ENCODE measurements at regions not wholly inside any gene's neighbourhood (a gene's known extent, or its start where the extent isn't known, plus 50 kb on each side); places are given as distances from the start of the nearest gene placed in this dataset.
A peak's percentile ranks its signal among the peaks of the same experiment; 100 is the strongest.

GRCh38 chr1:23639460-23640095, 52.0 kb upstream of the RPL11 start:
- DNase-seq: no peak

- DNase-seq: no peak
Measured at GRCh38 chr1:23638786-23639241, 52.8 kb upstream of the RPL11 start.

GRCh38 chr1:23638188-23638619, 53.4 kb upstream of the RPL11 start:
- DNase-seq: no peak

DNA sequence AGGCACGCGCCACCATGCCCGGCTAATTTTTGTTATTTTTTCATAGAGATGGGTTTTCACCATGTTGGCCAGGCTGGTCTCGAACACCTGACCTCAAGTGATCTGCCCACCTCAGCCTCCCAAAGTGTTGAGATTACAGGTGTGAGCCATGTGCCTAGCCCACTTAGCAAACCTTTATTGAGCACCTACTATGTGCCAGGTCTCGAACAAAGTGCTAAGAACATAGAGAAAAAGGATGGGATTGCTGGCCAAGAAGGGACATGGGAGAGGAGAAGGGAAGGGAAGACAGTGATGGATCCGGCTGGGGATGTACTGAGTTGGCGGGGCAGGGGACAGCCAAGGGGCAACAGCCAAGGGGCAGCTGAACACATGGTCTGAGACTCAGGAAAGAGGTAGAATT, 55.6 kb upstream of the RPL11 start:
- DNase-seq: no peak

DNA sequence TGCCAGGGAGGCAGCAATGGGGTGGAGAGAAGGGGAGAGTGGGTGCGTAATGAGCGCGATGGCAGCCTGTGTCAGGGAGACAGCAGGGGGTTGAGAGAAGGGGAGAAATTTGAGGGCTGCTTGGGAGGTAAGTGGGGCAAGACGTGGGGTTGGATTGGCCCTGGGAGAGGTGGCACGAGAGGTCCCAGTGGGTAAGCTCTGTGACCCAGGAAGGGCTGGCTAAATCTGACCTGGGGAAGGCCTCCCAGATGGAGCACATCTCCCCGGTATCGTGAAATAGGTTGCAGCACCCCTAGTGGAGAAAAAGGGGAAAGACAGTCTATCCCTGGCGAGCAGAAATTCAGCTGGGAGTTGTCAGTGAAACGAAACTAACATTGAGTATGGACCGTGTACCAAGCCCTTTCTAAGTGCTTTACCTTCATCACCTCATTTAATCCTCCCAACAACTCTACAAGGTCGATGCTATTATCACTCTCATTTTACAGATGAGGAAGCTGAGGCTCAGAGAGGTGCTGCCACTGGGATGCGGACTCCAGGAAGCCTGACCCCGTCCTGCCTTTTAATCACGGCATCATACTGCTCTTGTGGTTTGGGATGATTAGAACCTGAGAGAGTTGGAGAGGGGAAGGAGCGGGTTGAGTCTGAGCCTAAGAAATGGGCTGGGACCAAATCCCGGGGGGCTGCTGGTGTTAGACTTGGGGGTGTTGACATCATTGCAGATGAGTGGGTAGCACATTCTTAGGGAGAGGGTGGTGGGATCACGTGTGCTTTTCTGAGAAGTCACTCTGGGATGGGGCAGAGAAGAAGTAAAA, 56.6 kb upstream of the RPL11 start:
- DNase-seq: peak; percentile 41

- no peak for DNase-seq
Measured at GRCh38 chr1:23634518-23634839, 57.1 kb upstream of the RPL11 start.

DNA sequence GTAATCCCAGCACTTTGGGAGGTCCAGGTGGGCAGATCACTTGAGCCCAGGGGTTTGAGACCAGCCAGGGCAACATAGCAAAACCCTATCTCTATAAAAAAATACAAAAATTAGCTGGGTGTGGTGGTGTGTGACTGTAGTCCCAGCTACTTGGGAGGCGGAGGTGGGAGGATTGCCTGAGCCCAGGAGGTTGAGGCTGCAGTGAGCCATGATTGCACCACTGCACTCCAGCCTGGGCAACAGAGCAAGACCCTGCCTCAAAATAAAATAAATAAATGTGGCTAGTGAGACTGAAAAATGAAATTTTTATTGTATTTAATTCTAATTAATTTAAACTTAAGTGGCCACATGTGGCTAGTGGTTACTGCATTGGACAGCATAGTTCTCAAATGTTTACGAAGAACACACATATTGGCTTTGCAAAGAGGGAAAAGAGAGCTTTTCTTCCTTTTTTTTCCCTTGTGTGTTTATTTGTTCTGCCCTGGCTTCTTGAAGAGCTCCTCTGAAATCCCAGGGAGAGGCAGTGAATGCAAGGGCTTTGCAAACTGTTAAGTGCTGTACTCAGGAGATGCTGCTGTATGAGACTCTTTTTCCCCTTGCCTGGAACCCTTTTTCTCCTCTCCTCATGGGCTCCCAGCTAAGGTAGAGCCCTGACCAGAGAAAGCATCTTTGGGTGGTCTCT, 59.0 kb upstream of the RPL11 start:
- no peak for DNase-seq

GRCh38 chr1:23629708-23630290, 61.8 kb upstream of the RPL11 start:
- DNase-seq: no peak

DNA sequence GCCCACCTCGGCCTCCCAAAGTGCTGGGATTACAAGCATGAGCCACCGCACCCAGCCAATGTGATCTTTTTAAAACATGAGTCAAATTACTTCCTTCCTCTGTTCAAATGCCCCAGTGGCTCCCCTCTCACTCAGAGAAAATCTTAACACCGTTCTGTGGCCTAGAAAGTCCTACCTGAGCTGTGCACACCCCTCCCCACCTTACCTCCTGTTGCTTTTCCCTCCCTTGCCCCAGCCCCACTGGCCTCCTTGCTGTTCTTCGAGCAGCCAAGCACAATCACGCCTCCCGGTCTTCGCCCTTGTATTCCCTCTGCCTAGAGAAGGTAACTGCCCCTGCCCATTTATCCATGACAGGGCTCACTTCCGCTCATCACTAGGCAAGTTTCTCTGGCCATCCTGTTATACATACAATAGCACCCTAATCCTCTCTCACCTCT, 62.6 kb upstream of the RPL11 start:
- no peak for DNase-seq

GRCh38 chr1:23627069-23627735, 64.4 kb upstream of the RPL11 start:
- DNase-seq: no peak

DNA sequence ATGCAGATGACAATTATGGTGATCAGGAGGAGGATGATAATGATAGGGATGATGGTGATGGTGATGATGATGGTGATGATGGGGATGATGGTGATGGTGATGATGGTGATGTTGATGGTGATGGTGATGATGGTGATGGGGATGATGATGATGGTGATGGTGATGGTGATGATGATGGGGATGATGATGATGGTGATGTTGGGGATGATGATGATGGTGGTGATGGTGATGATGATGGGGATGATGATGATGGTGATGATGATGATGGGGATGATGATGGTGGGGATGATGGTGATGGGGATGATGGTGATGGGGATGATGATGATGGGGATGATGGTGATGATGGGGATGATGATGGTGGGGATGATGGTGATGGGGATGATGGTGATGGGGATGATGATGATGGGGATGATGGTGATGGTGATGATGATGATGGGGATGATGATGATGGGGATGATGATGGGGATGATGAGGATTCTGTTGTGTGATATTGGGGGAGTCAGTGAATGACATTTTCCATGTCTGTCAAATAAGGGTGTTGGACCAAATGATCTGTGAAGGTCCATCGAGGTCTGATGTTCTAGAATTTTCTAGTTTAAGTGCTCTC, 65.6 kb upstream of the RPL11 start:
- no peak for DNase-seq

- DNase-seq: no peak
Measured at GRCh38 chr1:23625459-23625858, 66.1 kb upstream of the RPL11 start.

DNA sequence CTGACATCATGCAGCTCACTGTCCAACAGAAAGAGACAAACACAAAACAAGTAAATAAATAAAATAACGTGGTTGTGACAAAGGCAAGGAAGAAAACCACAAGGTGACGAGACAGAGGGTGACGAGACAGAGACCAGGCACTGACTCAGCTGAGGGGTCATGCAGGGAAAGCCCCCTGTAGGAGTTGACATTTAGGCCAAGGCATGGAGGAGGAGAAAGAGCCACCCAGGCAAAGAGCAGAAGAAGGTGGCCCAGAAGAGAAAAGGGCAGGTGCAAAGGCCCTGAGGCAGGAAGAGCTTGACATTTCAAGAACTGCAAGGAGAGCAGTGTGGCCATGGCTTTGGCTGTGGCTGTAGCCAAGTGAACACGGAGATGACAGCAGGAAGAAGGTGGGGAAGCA, 65.1 kb upstream of the ID3 start:
- no peak for DNase-seq

DNA sequence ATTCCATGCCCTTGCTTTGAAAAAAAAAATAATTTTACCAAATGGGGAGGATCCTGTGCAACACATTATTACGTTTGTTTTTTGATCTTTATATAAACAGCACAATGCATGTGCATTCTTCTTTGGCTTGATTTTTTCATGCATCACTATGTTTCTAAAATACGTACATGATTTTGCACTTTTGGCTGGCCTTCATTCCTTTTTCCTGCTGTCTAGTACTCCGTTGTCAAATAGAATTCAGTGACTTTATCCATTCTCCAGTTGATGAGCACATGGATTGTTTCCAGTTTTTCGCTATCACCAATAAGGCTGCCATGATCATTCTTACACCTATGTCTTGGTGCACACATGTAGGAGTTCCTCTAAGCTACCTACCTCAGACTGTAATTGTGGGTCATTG, 63.0 kb upstream of the ID3 start:
- no peak for DNase-seq

GRCh38 chr1:23620605-23621004, 61.3 kb upstream of the ID3 start:
- DNase-seq: no peak

DNA sequence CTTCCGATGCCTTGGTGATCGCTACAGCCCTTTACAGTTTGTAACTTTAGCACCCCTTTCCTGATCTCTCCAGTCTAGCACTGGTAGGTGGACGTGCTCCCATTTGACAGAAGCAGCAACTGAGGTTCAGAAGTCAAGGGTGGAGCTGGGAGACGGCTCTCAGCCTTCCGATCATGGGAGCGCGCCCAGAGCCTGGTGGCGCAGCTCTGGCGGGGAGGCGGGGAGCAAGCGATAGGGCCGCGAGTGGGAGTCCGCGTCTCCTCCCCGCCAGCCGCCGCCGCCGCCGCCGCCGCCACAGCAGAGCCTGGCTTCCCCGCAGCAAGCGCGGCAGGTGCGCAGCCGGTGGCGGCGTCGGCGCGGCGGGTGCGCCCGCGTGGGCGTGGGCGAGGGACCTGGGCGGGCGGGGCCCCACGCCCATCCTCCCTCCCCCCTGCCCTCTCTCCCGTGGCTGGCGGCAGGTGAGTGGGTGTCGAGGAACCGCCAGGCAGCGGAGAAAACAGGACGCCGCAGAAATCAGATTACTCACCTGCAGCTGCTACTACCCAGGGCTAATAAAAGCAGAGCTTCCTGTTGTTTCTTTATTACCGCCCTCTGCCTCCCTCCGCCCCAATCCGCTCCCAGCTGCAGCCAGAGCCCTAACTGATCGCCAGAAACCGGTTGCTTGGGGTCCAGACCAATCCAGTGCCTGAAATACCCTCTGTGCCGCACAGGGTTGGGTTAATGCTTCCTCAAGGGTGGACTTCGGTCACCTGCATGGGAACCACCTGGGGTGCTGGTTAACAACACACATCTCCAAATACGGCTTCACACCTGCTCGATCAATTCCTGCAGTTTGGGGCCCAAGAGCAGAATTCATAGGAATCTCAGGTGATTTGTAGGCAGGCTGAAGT, 60.2 kb upstream of the ID3 start:
- DNase-seq: peak; percentile 55

- DNase-seq: no peak
Measured at GRCh38 chr1:23618586-23619083, 59.3 kb upstream of the ID3 start.

GRCh38 chr1:23617084-23617521, 57.8 kb upstream of the ID3 start:
- DNase-seq: no peak

GRCh38 chr1:23616292-23616824, 57.1 kb upstream of the ID3 start:
- DNase-seq: no peak

DNA sequence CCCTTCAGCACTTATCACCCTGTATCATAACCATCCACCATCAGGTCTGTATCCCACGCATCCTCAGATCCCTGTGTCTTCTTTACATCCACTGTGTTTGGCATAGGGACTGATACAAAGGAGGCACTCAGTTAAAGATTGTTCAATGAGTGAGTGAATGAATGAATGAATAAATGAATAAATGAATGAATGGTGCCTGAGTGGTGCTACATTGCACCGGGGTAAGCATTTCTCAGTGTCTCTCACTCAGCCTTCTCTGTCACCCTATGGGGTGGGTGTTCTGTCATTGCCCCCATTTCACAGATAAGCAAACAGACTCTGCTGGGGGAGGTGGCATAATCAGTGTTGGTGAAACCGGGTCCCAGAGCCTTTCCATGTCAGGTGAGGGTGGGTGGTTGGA, 56.6 kb upstream of the ID3 start:
- no peak for DNase-seq

DNA sequence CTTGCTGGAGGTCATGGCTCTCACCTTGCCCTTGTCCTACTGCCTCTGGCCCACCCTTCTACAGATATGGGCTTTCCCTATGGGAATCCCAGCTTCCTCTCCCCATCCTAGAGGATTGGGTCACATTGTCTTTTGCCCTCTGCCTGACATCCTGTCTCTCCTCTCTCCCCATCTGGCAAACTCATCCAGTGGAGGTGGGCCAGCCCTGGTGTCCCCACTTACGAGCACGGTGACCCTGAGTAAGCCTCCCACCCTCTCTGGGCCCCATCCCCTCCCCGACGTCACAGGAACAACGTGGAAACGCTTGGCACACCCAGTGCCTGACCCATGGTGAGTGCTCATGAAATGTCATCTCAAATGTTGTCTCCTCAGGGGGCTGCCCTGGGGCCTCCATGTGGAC, 56.1 kb upstream of the ID3 start:
- no peak for DNase-seq

Measured in NCI-H2171 (cell line).